ENCODE measurements at regions not wholly inside any gene's neighbourhood (a gene's known extent, or its start where the extent isn't known, plus 50 kb on each side); places are given as distances from the start of the nearest gene placed in this dataset.

DNA sequence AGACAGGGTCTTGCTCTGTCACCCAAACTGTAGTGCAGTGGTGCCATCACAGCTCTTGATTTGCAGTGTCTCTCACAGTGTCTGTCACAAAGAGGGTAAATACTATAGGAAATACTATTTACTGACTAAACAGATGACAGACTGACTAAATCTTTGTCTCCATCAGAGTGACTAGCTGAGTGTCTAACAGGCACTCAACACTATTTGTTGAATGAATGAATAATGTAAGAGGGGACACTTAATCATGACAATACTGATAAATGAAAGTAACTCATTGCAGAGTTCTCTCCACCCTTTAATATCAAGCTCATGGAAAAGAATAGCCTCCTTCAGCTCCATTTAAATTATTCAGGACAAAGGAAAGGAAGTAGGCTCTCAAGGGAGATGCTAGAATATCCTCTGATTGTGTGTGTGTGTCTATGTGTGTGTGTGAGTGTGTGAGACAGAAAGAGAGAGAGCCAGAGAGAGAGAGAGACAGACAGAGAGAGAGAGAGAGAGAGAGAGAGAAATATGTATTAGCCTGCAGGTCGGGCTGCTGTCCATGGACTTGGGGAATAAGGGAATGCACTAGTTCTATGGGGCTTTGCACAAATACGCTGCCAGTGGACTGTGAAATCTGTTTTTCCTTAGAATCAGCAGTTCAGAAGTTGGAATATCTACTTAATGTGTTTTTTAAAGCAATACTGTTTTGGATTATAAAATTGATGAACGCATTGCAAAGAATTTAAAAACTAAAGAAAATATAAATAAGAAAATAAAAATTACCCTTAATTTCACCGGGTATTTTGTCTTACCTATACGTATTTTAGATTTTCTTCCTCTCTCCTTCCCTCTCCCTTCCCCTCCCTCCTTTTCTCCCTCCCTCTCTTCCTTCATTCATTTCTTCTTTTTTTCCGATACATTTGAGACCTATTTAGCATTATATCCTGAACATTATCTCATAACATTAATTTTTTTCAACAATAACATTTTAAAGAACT lies 132.9 kb upstream of the LRIG1 start:
- Histone ChIP-seq H3K27ac (no peak overlapping the region), H3K4me3 (no peak overlapping the region), H3K4me1 (no peaks in the 10 kb centered on the region), H3K36me3 (no peaks in the 10 kb centered on the region), H3K27me3 (no peaks in the 10 kb centered on the region), H3K9me3 (no peaks in the 10 kb centered on the region)
- 68 to 78% methylated on average over 6 of the region's 6 CpGs for WGBS, 2 donors
- TF ChIP-seq EP300 (IDR thresholded peaks at IDR 0.05): no peak
- TF ChIP-seq, protein P1, sequence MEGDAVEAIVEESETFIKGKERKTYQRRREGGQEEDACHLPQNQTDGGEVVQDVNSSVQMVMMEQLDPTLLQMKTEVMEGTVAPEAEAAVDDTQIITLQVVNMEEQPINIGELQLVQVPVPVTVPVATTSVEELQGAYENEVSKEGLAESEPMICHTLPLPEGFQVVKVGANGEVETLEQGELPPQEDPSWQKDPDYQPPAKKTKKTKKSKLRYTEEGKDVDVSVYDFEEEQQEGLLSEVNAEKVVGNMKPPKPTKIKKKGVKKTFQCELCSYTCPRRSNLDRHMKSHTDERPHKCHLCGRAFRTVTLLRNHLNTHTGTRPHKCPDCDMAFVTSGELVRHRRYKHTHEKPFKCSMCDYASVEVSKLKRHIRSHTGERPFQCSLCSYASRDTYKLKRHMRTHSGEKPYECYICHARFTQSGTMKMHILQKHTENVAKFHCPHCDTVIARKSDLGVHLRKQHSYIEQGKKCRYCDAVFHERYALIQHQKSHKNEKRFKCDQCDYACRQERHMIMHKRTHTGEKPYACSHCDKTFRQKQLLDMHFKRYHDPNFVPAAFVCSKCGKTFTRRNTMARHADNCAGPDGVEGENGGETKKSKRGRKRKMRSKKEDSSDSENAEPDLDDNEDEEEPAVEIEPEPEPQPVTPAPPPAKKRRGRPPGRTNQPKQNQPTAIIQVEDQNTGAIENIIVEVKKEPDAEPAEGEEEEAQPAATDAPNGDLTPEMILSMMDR (IDR thresholded peaks at IDR 0.05): no peak
- TF ChIP-seq POLR2A (IDR thresholded peaks at IDR 0.05): no peak
- no peak for DNase-seq (ENCODE audit: low spot score in 2 of 2)

GRCh38 chr3:66638717-66639116 lies 137.9 kb upstream of the LRIG1 start:
- H3K36me3 ChIP-seq: no peaks in the 10 kb centered on the region
- no peaks in the 10 kb centered on the region for H3K27me3 ChIP-seq
- H3K27ac ChIP-seq: no peak overlapping the region
- DNase-seq (ENCODE audit: low spot score in 2 of 2): no peak
- 53 to 63% methylated on average over 6 of the region's 6 CpGs for WGBS, 2 donors
- no peak overlapping the region for H3K4me3 ChIP-seq
- H3K4me1 ChIP-seq: no peaks in the 10 kb centered on the region
- TF ChIP-seq, protein P1 (IDR thresholded peaks at IDR 0.05): no peak
- TF ChIP-seq EP300 (IDR thresholded peaks at IDR 0.05): no peak
- no peak for TF ChIP-seq POLR2A (IDR thresholded peaks at IDR 0.05)
- H3K9me3 ChIP-seq: no peaks in the 10 kb centered on the region

GRCh38 chr3:66639809-66640356 lies 139.1 kb upstream of the LRIG1 start:
- no peak overlapping the region for H3K4me3 ChIP-seq
- no peaks in the 10 kb centered on the region for H3K36me3 ChIP-seq
- 85 to 92% methylated on average over 3 of the region's 3 CpGs for WGBS, 2 donors
- peaks cover 0 to 6% (median 0%) of the 10 kb centered on the region in 4 donors for H3K9me3 ChIP-seq
- H3K27me3 ChIP-seq: no peaks in the 10 kb centered on the region
- TF ChIP-seq EP300 (IDR thresholded peaks at IDR 0.05): no peak
- TF ChIP-seq, protein P1 (IDR thresholded peaks at IDR 0.05): no peak
- DNase-seq (ENCODE audit: low spot score in 2 of 2): no peak
- no peaks in the 10 kb centered on the region for H3K4me1 ChIP-seq
- H3K27ac ChIP-seq: no peak overlapping the region

DNA sequence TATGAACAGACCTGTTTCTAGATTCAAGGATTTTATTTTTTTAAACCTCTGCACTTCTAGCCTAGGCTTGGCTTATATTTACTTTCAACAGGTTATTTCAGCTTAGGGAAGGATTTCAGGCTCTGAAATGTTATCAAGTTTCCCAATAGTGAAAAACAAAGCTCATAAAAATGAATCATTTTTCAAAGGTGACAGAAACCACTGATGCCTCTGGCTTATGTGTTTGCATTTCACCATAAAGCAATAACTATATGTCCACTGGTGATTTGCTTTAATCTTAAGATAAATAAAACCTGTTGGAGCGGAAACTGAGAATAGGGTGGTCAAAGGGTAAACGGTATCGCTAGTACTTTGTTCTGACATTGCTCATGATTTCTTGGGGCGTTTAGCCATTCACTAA lies 141.2 kb upstream of the LRIG1 start:
- Histone ChIP-seq H3K27me3 (no peaks in the 10 kb centered on the region), H3K9me3 (peaks cover 0 to 11% (median 0%) of the 10 kb centered on the region in 4 donors), H3K4me3 (no peak overlapping the region), H3K36me3 (no peaks in the 10 kb centered on the region), H3K27ac (no peak overlapping the region), H3K4me1 (no peaks in the 10 kb centered on the region)
- 86 to 93% methylated on average over 4 of the region's 4 CpGs for WGBS, 2 donors
- DNase-seq (ENCODE audit: low spot score in 2 of 2): no peak
- no peak for TF ChIP-seq EP300 (IDR thresholded peaks at IDR 0.05)
- TF ChIP-seq, protein P1 (IDR thresholded peaks at IDR 0.05): no peak
- TF ChIP-seq POLR2A (IDR thresholded peaks at IDR 0.05): no peak

GRCh38 chr3:66642484-66642883 lies 141.7 kb upstream of the LRIG1 start:
- TF ChIP-seq POLR2A (IDR thresholded peaks at IDR 0.05) (no peak), EP300 (IDR thresholded peaks at IDR 0.05) (no peak)
- TF ChIP-seq, protein P1 (IDR thresholded peaks at IDR 0.05): no peak
- DNase-seq (ENCODE audit: low spot score in 2 of 2): no peak
- Histone ChIP-seq H3K27me3 (no peaks in the 10 kb centered on the region), H3K4me1 (no peaks in the 10 kb centered on the region), H3K4me3 (no peak overlapping the region), H3K36me3 (no peaks in the 10 kb centered on the region), H3K27ac (no peak overlapping the region), H3K9me3 (peaks cover 0 to 11% (median 0%) of the 10 kb centered on the region in 4 donors)
- 64 to 71% methylated on average over 3 of the region's 3 CpGs for WGBS, 2 donors
